ENCODE measurements at regions not wholly inside any gene's neighbourhood (a gene's known extent, or its start where the extent isn't known, plus 50 kb on each side); places are given as distances from the start of the nearest gene placed in this dataset.
A peak's percentile ranks its signal among the peaks of the same experiment; 100 is the strongest.
"Not testable (repeated sequence)": the region's sequence is repeated elsewhere in the genome, so short reads cannot be mapped to it uniquely, and the experiment has no call there.

- DNase-seq = no peak
Observed at GRCh38 chr3:106125321-106125720, 256.5 kb upstream of the CBLB start.

GRCh38 chr3:106126067-106126845 is 257.4 kb upstream of the CBLB start:
- no peak for DNase-seq

GRCh38 chr3:106126846-106127235 is 258.0 kb upstream of the CBLB start:
- no peak for DNase-seq

DNA sequence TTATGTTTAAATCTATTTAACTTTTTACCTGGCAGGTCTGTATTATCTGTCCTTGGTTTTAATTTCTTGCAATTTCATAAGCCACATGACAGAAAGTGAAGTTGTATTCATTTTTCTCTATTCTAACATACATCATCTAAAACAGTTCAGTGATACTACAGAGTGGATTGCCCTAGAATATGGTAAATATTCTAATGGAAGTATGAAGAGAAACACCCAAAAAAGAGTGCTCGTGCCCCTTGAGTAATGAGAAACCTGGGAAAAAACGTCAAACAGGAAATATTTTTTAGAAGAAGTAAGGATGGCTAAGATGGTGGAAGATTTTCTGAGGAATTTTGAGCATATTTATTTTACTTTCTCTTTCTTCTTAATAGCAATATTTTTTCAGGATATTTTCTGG is 261.1 kb upstream of the CBLB start:
- DNase-seq = no peak

GRCh38 chr3:106130384-106131198 is 261.8 kb upstream of the CBLB start:
- no peak for DNase-seq

- DNase-seq = no peak
Observed at GRCh38 chr3:106135451-106136160, 266.8 kb upstream of the CBLB start.

DNA sequence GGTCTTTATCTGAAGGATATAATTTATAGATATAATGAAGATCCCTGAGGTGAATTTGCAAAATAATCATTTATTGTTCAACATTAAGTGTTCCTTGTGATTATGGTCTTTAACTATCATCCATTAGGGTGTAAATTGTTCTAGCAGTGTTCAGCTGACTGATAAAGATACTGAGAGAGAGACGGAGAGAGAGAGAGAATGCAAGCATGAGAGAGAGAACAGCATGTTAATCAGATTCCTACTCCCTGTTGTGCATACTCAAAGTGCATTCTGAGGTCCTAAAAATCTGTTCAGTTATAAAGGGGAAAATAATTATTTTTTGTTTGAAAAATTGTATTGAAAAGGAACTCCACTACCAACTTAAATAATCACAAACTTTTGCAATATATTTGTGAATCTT is 271.0 kb upstream of the CBLB start:
- DNase-seq = no peak

DNA sequence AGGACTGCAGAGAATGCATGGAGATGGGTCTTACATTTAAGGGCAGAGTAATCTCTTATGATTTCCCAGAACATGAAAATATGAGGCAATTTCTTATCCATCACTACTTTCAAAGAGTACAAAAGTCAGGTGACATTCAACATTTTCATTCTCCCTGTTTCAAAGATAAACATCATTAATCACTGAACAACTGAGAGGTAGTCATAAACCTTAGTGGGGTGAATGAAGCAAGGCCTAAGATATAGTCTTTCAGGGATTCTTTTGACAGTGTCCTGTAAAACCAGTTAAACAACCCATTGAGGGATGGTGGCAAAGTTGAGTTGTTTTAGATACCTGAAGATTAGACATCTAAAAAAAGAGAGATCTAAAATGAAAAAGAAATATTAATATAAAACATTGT is 271.6 kb upstream of the CBLB start:
- no peak for DNase-seq

- DNase-seq = no peak
Observed at GRCh38 chr3:106144030-106144429, 275.2 kb upstream of the CBLB start.

- DNase-seq = not testable (repeated sequence)
Observed at GRCh38 chr3:106148440-106149082, 279.7 kb upstream of the CBLB start.

GRCh38 chr3:106157411-106157810 is 288.6 kb upstream of the CBLB start:
- DNase-seq = no peak

DNA sequence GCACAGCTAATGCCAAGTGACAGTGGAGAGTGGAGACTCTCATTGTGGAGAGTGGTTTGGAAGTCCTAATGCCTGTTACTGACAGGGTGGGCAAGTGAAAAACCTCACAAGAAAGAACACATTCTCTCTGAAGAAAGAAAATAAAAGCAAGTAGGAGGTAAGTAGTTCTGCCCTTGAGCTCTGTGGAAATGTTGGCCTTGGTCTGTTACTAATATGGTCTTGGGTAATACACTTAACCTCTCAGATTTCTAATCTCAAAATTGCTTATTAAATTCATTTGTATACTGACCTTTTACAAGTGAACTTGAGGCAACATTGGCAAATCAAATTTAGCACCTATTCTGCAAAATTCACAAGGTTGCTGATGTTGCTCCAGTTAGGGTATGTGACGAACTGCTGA is 291.6 kb upstream of the CBLB start:
- DNase-seq = no peak

DNA sequence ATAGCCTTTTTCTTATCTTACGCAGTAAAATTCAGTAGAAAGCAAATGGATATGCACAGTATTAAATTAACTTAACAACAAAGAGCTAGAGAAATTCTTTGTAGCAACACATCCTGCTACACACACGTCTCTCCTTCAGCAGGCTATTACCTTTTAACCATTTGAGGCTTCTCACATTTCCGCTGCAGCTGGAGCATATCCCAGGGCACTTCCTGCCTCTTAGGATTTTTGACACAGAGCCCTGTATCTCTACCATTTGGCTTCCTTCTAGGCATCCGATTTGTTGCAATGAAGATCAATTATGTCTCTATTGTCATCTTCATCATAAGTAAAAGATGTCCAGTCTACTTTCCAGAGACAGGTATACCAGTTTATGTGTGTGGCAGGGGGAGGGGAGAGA is 292.4 kb upstream of the CBLB start:
- DNase-seq = no peak

DNA sequence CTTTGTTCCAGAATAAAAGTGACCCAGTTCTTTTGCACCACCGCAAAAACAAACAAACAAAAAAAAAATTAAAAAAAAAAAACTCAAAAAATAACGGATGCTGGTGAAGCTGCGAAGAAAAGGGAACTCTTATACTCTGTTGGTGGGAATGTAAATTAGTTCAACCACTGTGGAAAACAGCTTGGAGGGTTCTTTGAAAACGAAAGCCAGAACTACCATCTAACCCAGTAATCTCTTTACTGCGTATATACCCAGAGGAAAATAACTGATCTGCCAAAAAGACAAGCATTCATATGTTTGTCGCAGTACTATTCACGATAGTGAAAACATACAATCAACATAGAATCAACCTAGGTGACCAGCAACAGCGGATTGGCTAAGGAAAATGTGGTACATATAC is 298.9 kb upstream of the CBLB start:
- DNase-seq = no peak

DNA sequence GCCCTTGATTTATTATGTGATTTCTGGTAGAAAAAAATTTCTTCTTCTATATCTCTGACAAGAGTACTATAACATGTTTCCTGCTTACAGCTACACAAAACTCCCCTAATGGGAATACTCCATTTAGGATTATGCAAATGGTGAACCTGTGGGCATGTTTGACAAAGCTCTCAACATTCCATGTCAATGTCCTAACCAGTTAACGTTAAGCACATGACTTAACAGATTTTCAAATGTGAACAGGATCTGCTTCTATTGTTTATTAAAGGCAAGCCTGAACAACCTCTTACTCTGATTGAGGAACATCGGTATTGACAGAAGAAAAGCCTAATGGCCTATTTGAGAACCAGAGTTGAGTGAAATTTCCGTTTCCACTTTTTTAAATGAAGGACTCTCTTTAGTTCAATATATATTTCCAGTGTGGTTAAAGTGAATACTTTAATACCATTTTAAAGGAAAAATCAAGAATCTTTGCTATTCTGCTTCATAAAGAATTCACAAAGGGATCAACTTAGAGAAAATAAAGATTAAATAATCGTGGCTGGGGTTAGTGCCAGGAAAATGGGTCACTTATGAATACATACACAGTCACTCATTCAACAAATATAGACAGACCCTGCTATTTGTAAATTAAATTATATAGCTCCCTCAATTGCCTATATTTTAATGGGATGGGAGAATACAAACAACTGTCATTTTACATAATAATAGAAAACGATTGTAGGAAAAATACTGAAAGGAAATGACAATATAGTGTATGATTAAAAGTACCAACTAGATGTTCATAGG is 300.3 kb upstream of the CBLB start:
- no peak for DNase-seq

GRCh38 chr3:106170636-106171035 is 301.8 kb upstream of the CBLB start:
- DNase-seq = no peak

GRCh38 chr3:106172101-106172500 is 303.3 kb upstream of the CBLB start:
- no peak for DNase-seq

- DNase-seq = no peak
Observed at GRCh38 chr3:106172780-106173179, 304.0 kb upstream of the CBLB start.

- no peak for DNase-seq
Observed at GRCh38 chr3:106175276-106175675, 306.5 kb upstream of the CBLB start.

GRCh38 chr3:106176734-106177133 is 307.9 kb upstream of the CBLB start:
- DNase-seq = peak; percentile 47

GRCh38 chr3:106182950-106183511 is 314.2 kb upstream of the CBLB start:
- DNase-seq = no peak
